Gastrocnemius medialis (tissue), 4 donors: ENCODE measurements at regions not wholly inside any gene's neighbourhood (a gene's known extent, or its start where the extent isn't known, plus 50 kb on each side); places are given as distances from the start of the nearest gene placed in this dataset.
"Not testable (repeated sequence)": the region's sequence is repeated elsewhere in the genome, so short reads cannot be mapped to it uniquely, and the experiment has no call there.

Experiments
- ATAC-seq, 2 donors: fragments of 150-250 bp; one replicate each; pipeline ENCODE4 v1.9.1; 2016
- DNase-seq, 2 donors: peaks; one replicate each; pipeline ENCODE4 v3.0.0-alpha.2; 2019
- H3K27ac ChIP-seq, 4 donors: fragments of 200-600 bp; sonication (generic); 1 replicate in 1 of 4; 2 replicates in 3 of 4; pipeline ENCODE4 v1.5.1; 2016 to 2018; ENCODE audit warnings: mild to moderate bottlenecking in 2 of 4, moderate library complexity in 1 of 4
- H3K27me3 ChIP-seq, 3 donors: fragments of 200-600 bp; sonication (generic) in 2 of 3; 1 replicate in 1 of 3; 2 replicates in 2 of 3; pipeline versions ENCODE4 v1.5.1 to v1.6.0; 2016 to 2019; ENCODE audit warnings: mild to moderate bottlenecking in 1 of 3, moderate library complexity in 1 of 3
- H3K36me3 ChIP-seq, 2 donors: fragments of 200-600 bp; sonication (generic) in 1 of 2; one replicate each; pipeline ENCODE4 v1.5.1; 2017 to 2018
- H3K4me1 ChIP-seq, 2 donors: fragments of 200-600 bp; sonication (generic) in 1 of 2; one replicate each; pipeline ENCODE4 v1.5.1; 2016 to 2017; ENCODE audit warnings: mild to moderate bottlenecking in 2 of 2
- H3K4me3 ChIP-seq, 4 donors: fragments of 200-600 bp; sonication (generic) in 3 of 4; 1 replicate in 1 of 4; 2 replicates in 3 of 4; pipeline ENCODE4 v1.5.1; 2016 to 2019; ENCODE audit warnings: mild to moderate bottlenecking in 2 of 4
- H3K9me3 ChIP-seq, 3 donors: fragments of 200-600 bp; sonication (generic) in 2 of 3; 1 replicate in 1 of 3; 2 replicates in 2 of 3; pipeline ENCODE4 v1.5.1; 2016 to 2019
- POLR2A ChIP-seq, 2 donors: fragments of 450-650 bp; IDR thresholded peaks; one replicate each; pipeline ENCODE4 v1.6.1; 2017; ENCODE audit warnings: antibody characterized with exemption in 2 of 2, mild to moderate bottlenecking in 2 of 2, moderate library complexity in 2 of 2
- in situ Hi-C, 4 donors: fragments of 200-750 bp; cut with MboI; loops; one replicate each; pipeline versions ENCODE4 v1.15.0 to v1.8.0; 2017; ENCODE audit warnings: low sequenced_read_pairs in 4 of 4
- intact Hi-C: fragments of 100-400 bp; cut with DNase I; formaldehyde crosslinking; loops from one replicate; pipeline ENCODE4 v1.15.1; 2023; ENCODE audit warnings: low total_unique reads
- TF ChIP-seq, protein P1 (sequence below), 5 experiments: fragments of 450-650 bp in 3 of 5; fragments of 200-600 bp in 2 of 5; sonication (generic) in 2 of 5; IDR thresholded peaks in 4 of 5; conservative IDR thresholded peaks in 1 of 5; 1 replicate in 4 of 5; 2 replicates in 1 of 5; pipeline ENCODE4 v1.5.1; 2016 to 2019; ENCODE audit warnings: antibody characterized with exemption in 5 of 5, mild to moderate bottlenecking in 3 of 5, moderate library complexity in 3 of 5

DNA sequence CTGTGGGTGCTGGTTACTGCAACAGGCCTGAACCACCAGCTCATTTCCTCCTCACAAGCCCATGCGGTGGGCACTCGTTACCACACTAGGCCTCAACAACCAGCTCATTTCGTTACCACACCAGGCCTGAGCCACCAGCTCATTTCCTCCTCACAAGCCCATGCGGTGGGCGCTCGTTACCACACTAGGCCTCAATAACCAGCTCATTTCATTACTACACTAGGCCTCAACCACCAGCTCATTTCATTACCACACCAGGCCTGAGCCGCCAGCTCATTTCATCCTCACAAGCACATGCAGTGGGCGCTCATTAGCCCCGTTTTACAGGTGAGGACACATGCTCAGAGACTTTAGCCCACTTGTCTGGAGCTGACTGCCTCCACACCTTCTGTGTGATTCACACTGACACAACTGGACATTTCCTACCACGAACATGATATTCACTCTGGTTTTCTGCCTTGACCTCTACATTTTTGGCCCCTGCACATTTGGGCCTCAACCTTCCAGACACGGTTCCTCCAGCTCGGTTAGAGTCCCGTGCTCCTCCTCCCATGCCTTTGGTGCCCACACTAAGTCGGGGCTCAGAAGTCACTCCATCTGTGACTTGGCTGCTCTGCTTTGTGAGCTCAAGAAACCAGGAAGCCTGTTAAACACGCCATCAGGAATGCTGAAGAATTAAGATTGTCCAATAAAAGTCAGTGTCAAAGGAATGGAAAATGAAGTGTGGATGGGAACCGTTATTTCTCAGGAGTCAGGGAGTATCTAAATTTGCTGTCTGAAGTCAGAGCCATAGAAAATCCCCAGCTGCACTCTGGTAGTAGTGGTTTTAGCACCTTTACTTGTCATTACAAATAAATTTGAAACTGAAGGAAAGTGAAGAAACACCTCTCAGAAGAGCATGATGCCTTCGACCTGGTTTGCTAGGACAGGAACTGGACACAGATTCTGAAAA, 55.8 kb upstream of the LANCL2 start:
- Histone ChIP-seq H3K4me3 (no peak overlapping the region), H3K4me1 (peaks cover 0 to 5% of the 10 kb centered on the region in 2 donors), H3K27me3 (no peaks in the 10 kb centered on the region), H3K36me3 (no peaks in the 10 kb centered on the region), H3K27ac (no peak overlapping the region), H3K9me3 (no peaks in the 10 kb centered on the region)
- DNase-seq (peak in 1 of 2 donors; percentile 23), ATAC-seq (no peak)
- in situ Hi-C loops, result no loop called here
- TF ChIP-seq, protein P1, sequence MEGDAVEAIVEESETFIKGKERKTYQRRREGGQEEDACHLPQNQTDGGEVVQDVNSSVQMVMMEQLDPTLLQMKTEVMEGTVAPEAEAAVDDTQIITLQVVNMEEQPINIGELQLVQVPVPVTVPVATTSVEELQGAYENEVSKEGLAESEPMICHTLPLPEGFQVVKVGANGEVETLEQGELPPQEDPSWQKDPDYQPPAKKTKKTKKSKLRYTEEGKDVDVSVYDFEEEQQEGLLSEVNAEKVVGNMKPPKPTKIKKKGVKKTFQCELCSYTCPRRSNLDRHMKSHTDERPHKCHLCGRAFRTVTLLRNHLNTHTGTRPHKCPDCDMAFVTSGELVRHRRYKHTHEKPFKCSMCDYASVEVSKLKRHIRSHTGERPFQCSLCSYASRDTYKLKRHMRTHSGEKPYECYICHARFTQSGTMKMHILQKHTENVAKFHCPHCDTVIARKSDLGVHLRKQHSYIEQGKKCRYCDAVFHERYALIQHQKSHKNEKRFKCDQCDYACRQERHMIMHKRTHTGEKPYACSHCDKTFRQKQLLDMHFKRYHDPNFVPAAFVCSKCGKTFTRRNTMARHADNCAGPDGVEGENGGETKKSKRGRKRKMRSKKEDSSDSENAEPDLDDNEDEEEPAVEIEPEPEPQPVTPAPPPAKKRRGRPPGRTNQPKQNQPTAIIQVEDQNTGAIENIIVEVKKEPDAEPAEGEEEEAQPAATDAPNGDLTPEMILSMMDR (IDR thresholded peaks at IDR 0.05 in 4 of 5, conservative IDR thresholded peaks at IDR 0.05 in 1 of 5), result no peak
- no peak for TF ChIP-seq POLR2A (IDR thresholded peaks at IDR 0.05)
- intact Hi-C loops, result no loop called here

DNA sequence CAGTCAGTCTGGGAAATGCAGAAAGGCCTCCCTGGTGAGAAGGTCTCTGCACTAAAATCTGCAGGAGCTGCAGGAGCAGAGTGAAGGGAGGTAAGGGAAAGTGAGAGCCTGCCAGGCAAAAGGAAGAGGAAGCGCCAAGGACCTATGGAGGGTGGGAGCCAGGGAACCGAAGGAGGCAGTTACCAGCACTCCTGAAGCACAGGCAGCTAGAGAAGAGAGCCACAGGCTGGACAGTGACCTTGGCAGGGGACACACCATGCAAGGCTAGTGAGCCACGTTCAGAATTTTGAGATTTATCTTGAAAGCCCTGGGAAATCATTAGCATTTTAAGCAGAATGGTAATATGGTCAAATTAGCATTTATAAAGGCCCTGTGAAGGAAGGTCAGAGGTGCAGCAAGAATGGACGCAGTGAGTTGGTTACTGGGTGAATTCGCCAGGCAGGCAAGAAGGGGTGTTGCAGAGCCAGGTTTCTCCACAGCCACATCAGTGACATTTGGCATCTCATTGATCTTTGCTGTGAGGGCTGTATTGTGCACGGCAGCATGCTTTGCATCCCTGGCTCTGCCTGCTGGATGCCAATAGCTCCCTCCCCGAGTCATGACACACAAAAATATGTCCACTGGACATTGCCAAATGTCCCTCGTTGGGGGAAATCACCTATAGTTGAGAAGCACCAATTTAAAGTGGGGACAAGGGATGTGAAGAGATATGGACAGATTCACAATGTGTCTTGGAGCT, 54.7 kb upstream of the LANCL2 start:
- ATAC-seq (no peak), DNase-seq (no peak)
- Histone ChIP-seq H3K4me1 (peaks cover 0 to 5% of the 10 kb centered on the region in 2 donors), H3K9me3 (no peaks in the 10 kb centered on the region), H3K27me3 (no peaks in the 10 kb centered on the region), H3K36me3 (no peaks in the 10 kb centered on the region), H3K27ac (no peak overlapping the region), H3K4me3 (no peak overlapping the region)
- intact Hi-C loops (no loop called here), in situ Hi-C loops (no loop called here)
- TF ChIP-seq POLR2A (IDR thresholded peaks at IDR 0.05), result no peak
- TF ChIP-seq, protein P1 (IDR thresholded peaks at IDR 0.05 in 4 of 5, conservative IDR thresholded peaks at IDR 0.05 in 1 of 5), result no peak

DNA sequence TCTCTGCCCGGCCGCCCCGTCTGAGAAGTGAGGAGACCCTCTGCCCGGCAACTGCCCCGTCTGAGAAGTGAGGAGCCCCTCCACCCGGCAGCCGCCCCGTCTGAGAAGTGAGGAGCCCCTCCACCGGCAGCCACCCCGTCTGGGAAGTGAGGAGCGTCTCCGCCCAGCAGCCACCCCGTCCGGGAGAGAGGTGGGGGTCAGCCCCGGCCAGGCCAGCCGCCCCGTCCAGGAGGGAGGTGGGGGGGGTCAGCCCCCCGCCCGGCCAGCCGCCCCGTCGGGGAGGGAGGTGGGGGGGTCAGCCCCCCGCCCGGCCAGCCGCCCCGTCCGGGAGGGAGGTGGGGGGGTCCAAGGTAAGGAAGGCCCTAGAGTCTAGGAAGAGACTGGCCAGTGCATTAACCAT, 53.2 kb upstream of the LANCL2 start:
- intact Hi-C loops, H3K4me1 ChIP-seq, DNase-seq, H3K36me3 ChIP-seq, H3K27me3 ChIP-seq, H3K27ac ChIP-seq, H3K4me3 ChIP-seq, ATAC-seq, in situ Hi-C loops, H3K9me3 ChIP-seq: not testable (repeated sequence)

DNA sequence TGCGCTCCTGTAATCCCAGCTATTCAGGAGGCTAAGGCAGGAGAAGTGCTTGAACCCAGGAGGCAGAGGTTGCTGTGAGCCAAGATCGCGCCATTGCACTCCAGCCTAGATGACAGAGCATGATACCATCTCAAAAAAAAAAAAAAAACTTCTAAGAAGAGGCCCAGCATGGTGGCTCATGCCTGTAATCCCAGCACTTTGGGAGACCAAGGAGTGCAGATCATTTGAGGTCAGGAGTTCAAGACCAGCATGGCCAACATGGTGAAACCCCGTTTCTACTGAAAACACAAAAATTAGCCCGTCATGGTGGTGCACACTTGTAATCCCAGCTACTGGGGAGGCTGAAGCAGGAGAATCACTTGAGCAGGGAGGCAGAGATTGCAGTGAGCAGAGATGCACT, 51.5 kb upstream of the LANCL2 start:
- intact Hi-C loops, H3K27me3 ChIP-seq, DNase-seq, H3K27ac ChIP-seq, ATAC-seq, H3K4me3 ChIP-seq, H3K36me3 ChIP-seq, H3K9me3 ChIP-seq, H3K4me1 ChIP-seq, in situ Hi-C loops: not testable (repeated sequence)

DNA sequence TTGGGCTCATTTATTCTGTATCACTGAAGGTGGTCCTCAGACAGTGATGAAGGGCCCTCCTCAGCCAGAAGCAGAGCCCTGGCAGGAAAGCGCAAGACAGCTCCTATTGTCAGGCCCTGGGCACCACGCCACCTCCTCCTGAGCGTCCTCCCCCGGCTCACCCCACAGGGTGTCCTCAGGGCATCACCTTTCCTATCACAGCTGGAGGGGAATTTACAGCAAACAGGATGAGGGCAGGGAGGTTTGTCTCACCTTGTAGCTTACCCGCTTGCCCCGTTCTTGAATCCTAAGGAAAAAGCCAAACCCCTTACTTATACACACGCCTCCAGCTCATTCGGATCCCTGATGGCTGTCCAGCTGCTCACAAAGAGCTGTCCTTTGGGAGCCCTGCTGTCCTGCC, 50.2 kb upstream of the LANCL2 start:
- Histone ChIP-seq H3K36me3 (no peaks in the 10 kb centered on the region), H3K4me3 (no peak overlapping the region), H3K27me3 (no peaks in the 10 kb centered on the region), H3K27ac (no peak overlapping the region), H3K4me1 (no peaks in the 10 kb centered on the region), H3K9me3 (no peaks in the 10 kb centered on the region)
- no peak for DNase-seq
- no peak for ATAC-seq
- intact Hi-C loops, result no loop called here
- in situ Hi-C loops, result no loop called here
- TF ChIP-seq, protein P1 (IDR thresholded peaks at IDR 0.05 in 4 of 5, conservative IDR thresholded peaks at IDR 0.05 in 1 of 5), result no peak
- TF ChIP-seq POLR2A (IDR thresholded peaks at IDR 0.05), result no peak
